WTC11 (cell line): ENCODE measurements at regions not wholly inside any gene's neighbourhood (a gene's known extent, or its start where the extent isn't known, plus 50 kb on each side); places are given as distances from the start of the nearest gene placed in this dataset.

Source experiments
- ATAC-seq: fragments of 200-7000 bp; cut with Tn5 transposase; 2 replicates; pipeline ENCODE4 v1.10.0; 2021; ENCODE audit warnings: mild to moderate bottlenecking, moderate library complexity
- CTCF ChIA-PET: fragments of 300-600 bp; sonication (Branson Sonifier 250); formaldehyde crosslinking; loops from one replicate; lab custom pipeline; 2021; ENCODE audit warnings: antibody characterized with exemption; lab: Charles Lee
- POLR2A ChIA-PET: fragments of 350-600 bp; sonication (Branson Sonifier 250); formaldehyde crosslinking; loops from one replicate; lab custom pipeline; 2021; ENCODE audit warnings: antibody characterized with exemption; lab: Charles Lee
- DNase-seq: peaks from one replicate; pipeline ENCODE4 v3.0.0; 2021; ENCODE audit warnings: low spot score
- H3K27ac Mint-ChIP-seq: 2 replicates; pipeline ENCODE4 v1.8.0; 2021; ENCODE audit warnings: mixed read lengths
- H3K27me3 Mint-ChIP-seq: 2 replicates; pipeline ENCODE4 v1.8.0; 2021; ENCODE audit warnings: low read depth, mild to moderate bottlenecking, moderate library complexity, mixed read lengths
- H3K36me3 Mint-ChIP-seq: 2 replicates; pipeline ENCODE4 v1.8.0; 2021; ENCODE audit warnings: mixed read lengths
- H3K4me1 Mint-ChIP-seq: 2 replicates; pipeline ENCODE4 v1.8.0; 2022; ENCODE audit warnings: mixed read lengths
- H3K4me3 Mint-ChIP-seq: 2 replicates; pipeline ENCODE4 v1.8.0; 2021; ENCODE audit warnings: mild to moderate bottlenecking, moderate library complexity, mixed read lengths
- H3K9me3 Mint-ChIP-seq: 2 replicates; pipeline ENCODE4 v1.8.0; 2021; ENCODE audit warnings: mixed read lengths
- ARID4B ChIP-seq: sonication (generic); formaldehyde crosslinking; IDR thresholded peaks from 2 replicates; pipeline ENCODE4 v1.8.0; 2023; ENCODE audit warnings: missing genetic modification reagents, mild to moderate bottlenecking, borderline replicate concordance
- CDX4 ChIP-seq: fragments of 250-450 bp; sonication (Bioruptor Pico); IDR thresholded peaks from 2 replicates; pipeline ENCODE4 v1.9.0; 2021; ENCODE audit warnings: moderate library complexity, mild to moderate bottlenecking, inconsistent platforms, borderline replicate concordance
- E2F1 ChIP-seq: sonication (generic); formaldehyde crosslinking; IDR thresholded peaks from 2 replicates; pipeline ENCODE4 v1.8.0; 2022; ENCODE audit warnings: mild to moderate bottlenecking, missing genetic modification reagents
- ESRRA ChIP-seq: sonication (generic); formaldehyde crosslinking; IDR thresholded peaks from 2 replicates; pipeline ENCODE4 v1.8.1; 2022; ENCODE audit warnings: mild to moderate bottlenecking, missing genetic modification reagents, borderline replicate concordance
- MLX ChIP-seq: sonication (generic); formaldehyde crosslinking; IDR thresholded peaks from 2 replicates; pipeline ENCODE4 v1.8.1; 2023; ENCODE audit warnings: mild to moderate bottlenecking, missing genetic modification reagents, moderate library complexity
- NFATC4 ChIP-seq: fragments of 250-450 bp; sonication (Bioruptor Pico); IDR thresholded peaks from 2 replicates; pipeline ENCODE4 v1.9.0; 2021; ENCODE audit warnings: mild to moderate bottlenecking
- OVOL2 ChIP-seq: fragments of 250-450 bp; sonication (Bioruptor Pico); IDR thresholded peaks from 2 replicates; pipeline ENCODE4 v1.9.0; 2021; ENCODE audit warnings: mild to moderate bottlenecking, borderline replicate concordance
- PRDM15 ChIP-seq: sonication (generic); formaldehyde crosslinking; IDR thresholded peaks from 2 replicates; pipeline ENCODE4 v1.8.0; 2022; ENCODE audit warnings: missing genetic modification reagents
- PREB ChIP-seq: sonication (generic); formaldehyde crosslinking; IDR thresholded peaks from 2 replicates; pipeline ENCODE4 v1.8.1; 2022; ENCODE audit warnings: mild to moderate bottlenecking, missing genetic modification reagents, moderate library complexity, borderline replicate concordance
- SMAD4 ChIP-seq: sonication (generic); formaldehyde crosslinking; IDR thresholded peaks from 2 replicates; pipeline ENCODE4 v1.8.0; 2022; ENCODE audit warnings: mild to moderate bottlenecking, missing genetic modification reagents
- SOX15 ChIP-seq: fragments of 250-450 bp; sonication (Bioruptor Pico); IDR thresholded peaks from 2 replicates; pipeline ENCODE4 v1.9.0; 2021; ENCODE audit warnings: mild to moderate bottlenecking
- TP53 ChIP-seq: sonication (generic); formaldehyde crosslinking; IDR thresholded peaks from 2 replicates; pipeline ENCODE4 v1.8.1; 2023; ENCODE audit warnings: mild to moderate bottlenecking, missing genetic modification reagents
- USF2 ChIP-seq: sonication (generic); formaldehyde crosslinking; IDR thresholded peaks from 2 replicates; pipeline ENCODE4 v1.8.1; 2023; ENCODE audit warnings: mild to moderate bottlenecking, missing genetic modification reagents, moderate library complexity
- ZMAT4 ChIP-seq: fragments of 250-450 bp; sonication (Bioruptor Pico); IDR thresholded peaks from 2 replicates; pipeline ENCODE4 v1.9.0; 2021; ENCODE audit warnings: mild to moderate bottlenecking
- ZNF138 ChIP-seq: sonication (generic); formaldehyde crosslinking; conservative IDR thresholded peaks from 2 replicates; pipeline ENCODE4 v1.8.1; 2022; ENCODE audit warnings: mild to moderate bottlenecking, moderate library complexity, missing genetic modification reagents
- ZNF219 ChIP-seq: sonication (generic); formaldehyde crosslinking; IDR thresholded peaks from 2 replicates; pipeline ENCODE4 v1.8.0; 2023; ENCODE audit warnings: missing genetic modification reagents, mild to moderate bottlenecking, borderline replicate concordance
- ZNF232 ChIP-seq: sonication (generic); formaldehyde crosslinking; IDR thresholded peaks from 2 replicates; pipeline ENCODE4 v1.8.0; 2022; ENCODE audit warnings: mild to moderate bottlenecking, missing genetic modification reagents
- ZNF281 ChIP-seq: sonication (generic); formaldehyde crosslinking; IDR thresholded peaks from 2 replicates; pipeline ENCODE4 v1.8.0; 2023; ENCODE audit warnings: mild to moderate bottlenecking, missing genetic modification reagents
- ZNF317 ChIP-seq: sonication (generic); formaldehyde crosslinking; IDR thresholded peaks from 2 replicates; pipeline ENCODE4 v1.8.1; 2023; ENCODE audit warnings: low read depth, mild to moderate bottlenecking, moderate library complexity, missing genetic modification reagents, borderline replicate concordance
- ZNF671 ChIP-seq: fragments of 250-450 bp; sonication (Bioruptor Pico); IDR thresholded peaks from 2 replicates; pipeline ENCODE4 v1.8.0; 2021; ENCODE audit warnings: mild to moderate bottlenecking

- H3K27me3 Mint-ChIP-seq, result no peaks in the 10 kb centered on the region; the same call in 1 of the 2 replicates
- H3K36me3 Mint-ChIP-seq, result no peaks in the 10 kb centered on the region
- CTCF ChIA-PET, result no interaction called here
- H3K9me3 Mint-ChIP-seq, result peaks cover 12% of the 10 kb centered on the region
- H3K4me3 Mint-ChIP-seq, result no peak overlapping the region
- no peak for ATAC-seq
- TF ChIP-seq SMAD4 (CRISPR knock-in tag), result no peak
- TF ChIP-seq ZNF232 (CRISPR knock-in tag), result no peak
- no peak for TF ChIP-seq E2F1 (CRISPR knock-in tag)
- TF ChIP-seq NFATC4, result no peak
- no peak for TF ChIP-seq OVOL2 (CRISPR knock-in tag)
- TF ChIP-seq ZNF671, result no peak
- TF ChIP-seq ARID4B (CRISPR knock-in tag), result no peak
- TF ChIP-seq ZNF138 (CRISPR knock-in tag), result no peak
- TF ChIP-seq USF2 (CRISPR knock-in tag), result no peak
- TF ChIP-seq ZNF281, result no peak
- TF ChIP-seq CDX4 (CRISPR knock-in tag), result no peak
- no peak for TF ChIP-seq ESRRA
- TF ChIP-seq ZNF219 (CRISPR knock-in tag), result no peak
- TF ChIP-seq, all 79 proteins: peak for 0
- POLR2A ChIA-PET, result no interaction called here
- DNase-seq, result no peak
- H3K4me1 Mint-ChIP-seq, result no peaks in the 10 kb centered on the region
- H3K27ac Mint-ChIP-seq, result no peak overlapping the region
These were observed 1045.0 kb upstream of the DDX18 start for GRCh38 chr2:116769514-116769913.

GRCh38 chr2:116776556-116776955 is 1037.9 kb upstream of the DDX18 start:
- ATAC-seq (no peak), DNase-seq (no peak)
- ChIA-PET POLR2A (interaction anchor here (0.6 kb wide), 1 partner anchor 1043 kb away, joined by 3 read pairs; no protein-coding TSS in a partner anchor), CTCF (no interaction called here)
- no peak for TF ChIP-seq TP53 (CRISPR knock-in tag)
- no peak for TF ChIP-seq MLX
- no peak for TF ChIP-seq PREB
- TF ChIP-seq ZNF317 (CRISPR knock-in tag), result no peak
- no peak for TF ChIP-seq PRDM15
- no peak for TF ChIP-seq ZMAT4
- TF ChIP-seq SOX15 (CRISPR knock-in tag), result no peak
- Mint-ChIP-seq H3K9me3 (peaks cover 30% of the 10 kb centered on the region), H3K27me3 (peaks cover 5% of the 10 kb centered on the region; the same call in 1 of the 2 replicates), H3K27ac (no peak overlapping the region), H3K4me3 (no peak overlapping the region), H3K4me1 (no peaks in the 10 kb centered on the region), H3K36me3 (peaks cover 2% of the 10 kb centered on the region; the same call in 1 of the 2 replicates)
